HEK293 (cell line): ENCODE measurements at regions not wholly inside any gene's neighbourhood (a gene's known extent, or its start where the extent isn't known, plus 50 kb on each side); places are given as distances from the start of the nearest gene placed in this dataset.

Experiments used
- CTCF ChIA-PET: fragments of 350-600 bp; formaldehyde crosslinking; extraction: SDS; loops from one replicate; lab custom pipeline; 2021; ENCODE audit warnings: antibody characterized with exemption; lab: Yijun Ruan, JAX
- POLR2A ChIA-PET: fragments of 300-600 bp; formaldehyde crosslinking; extraction: SDS; loops from one replicate; lab custom pipeline; 2020; ENCODE audit warnings: antibody characterized with exemption, inconsistent platforms; lab: Yijun Ruan, JAX
- H3K27ac ChIP-seq: fragments of 200-500 bp; sonication (Bioruptor generic); 2 replicates; pipeline ENCODE4 v1.5.1; 2014; ENCODE audit warnings: low read depth, low read length, control low read depth, inconsistent platforms; ENCODE audit errors: extremely low read depth
- H3K36me3 ChIP-seq, 2 experiments: fragments of 200-500 bp in 1 of 2; sonication (Bioruptor generic) in 1 of 2; 1 replicate in 1 of 2; 2 replicates in 1 of 2; pipeline ENCODE4 v1.5.1; 2014 to 2017; ENCODE audit warnings: inconsistent platforms in 2 of 2, low read length in 2 of 2; ENCODE audit not compliant: control insufficient read depth in 2 of 2, insufficient read depth in 1 of 2
- H3K4me1 ChIP-seq: fragments of 200-500 bp; sonication (Bioruptor generic); 2 replicates; pipeline ENCODE4 v1.5.1; 2014; ENCODE audit warnings: mild to moderate bottlenecking, low read length, inconsistent platforms; ENCODE audit not compliant: control insufficient read depth, insufficient read depth
- H3K4me3 ChIP-seq: 2 replicates; pipeline ENCODE4 v1.5.1; 2011; ENCODE audit warnings: low read depth, mild to moderate bottlenecking, control low read depth, low read length, moderate library complexity
- H3K9me3 ChIP-seq: fragments of 200-500 bp; sonication (Bioruptor generic); 2 replicates; pipeline ENCODE4 v1.5.1; 2014; ENCODE audit warnings: low read depth, low read length, inconsistent platforms; ENCODE audit not compliant: control insufficient read depth, insufficient read depth
- GLIS1 ChIP-seq: fragments of 450-650 bp; formaldehyde crosslinking; IDR thresholded peaks from 2 replicates; pipeline ENCODE4 v1.5.1; 2016; ENCODE audit warnings: missing biosample characterization, missing genetic modification characterization
- HOXA7 ChIP-seq: sonication (generic); formaldehyde crosslinking; IDR thresholded peaks from 2 replicates; pipeline ENCODE4 v1.8.1; 2022; ENCODE audit warnings: missing genetic modification reagents, borderline replicate concordance
- PRDM6 ChIP-seq: fragments of 450-650 bp; formaldehyde crosslinking; IDR thresholded peaks from 2 replicates; pipeline ENCODE4 v1.5.1; 2017; ENCODE audit warnings: missing biosample characterization, missing genetic modification characterization
- REPIN1 ChIP-seq: fragments of 450-650 bp; formaldehyde crosslinking; IDR thresholded peaks from 2 replicates; pipeline ENCODE4 v1.5.1; 2017; ENCODE audit warnings: missing biosample characterization, missing genetic modification characterization, low read depth
- SETDB1 ChIP-seq: IDR thresholded peaks from one replicate; pipeline ENCODE4 v1.6.1; 2017; ENCODE audit warnings: mild to moderate bottlenecking, low read length, moderate library complexity, mixed read lengths; ENCODE audit not compliant: insufficient read length
- SP2 ChIP-seq: fragments of 450-650 bp; formaldehyde crosslinking; IDR thresholded peaks from 2 replicates; pipeline ENCODE4 v1.5.1; 2016; ENCODE audit warnings: missing biosample characterization, missing genetic modification characterization
- SP3 ChIP-seq: fragments of 450-650 bp; formaldehyde crosslinking; IDR thresholded peaks from 2 replicates; pipeline ENCODE4 v1.5.1; 2016; ENCODE audit warnings: missing biosample characterization, missing genetic modification characterization
- ZBTB11 ChIP-seq: fragments of 450-650 bp; formaldehyde crosslinking; conservative IDR thresholded peaks from 2 replicates; pipeline ENCODE4 v1.5.1; 2016; ENCODE audit warnings: low read depth, missing biosample characterization, missing genetic modification characterization
- ZBTB8A ChIP-seq: fragments of 450-650 bp; formaldehyde crosslinking; IDR thresholded peaks from 2 replicates; pipeline ENCODE4 v1.5.1; 2016; ENCODE audit warnings: missing biosample characterization, missing genetic modification characterization
- ZFHX2 ChIP-seq: fragments of 450-650 bp; formaldehyde crosslinking; conservative IDR thresholded peaks from 2 replicates; pipeline ENCODE4 v1.5.1; 2016; ENCODE audit warnings: missing biosample characterization, missing genetic modification characterization
- ZFP41 ChIP-seq: fragments of 450-650 bp; formaldehyde crosslinking; IDR thresholded peaks from 2 replicates; pipeline ENCODE4 v1.5.1; 2016; ENCODE audit warnings: missing biosample characterization, missing genetic modification characterization, borderline replicate concordance
- ZIC2 ChIP-seq: fragments of 450-650 bp; formaldehyde crosslinking; IDR thresholded peaks from 2 replicates; pipeline ENCODE4 v1.5.1; 2016; ENCODE audit warnings: missing biosample characterization, missing genetic modification characterization
- ZNF112 ChIP-seq: fragments of 450-650 bp; formaldehyde crosslinking; IDR thresholded peaks from 2 replicates; pipeline ENCODE4 v1.5.0; 2017; ENCODE audit warnings: missing biosample characterization, missing genetic modification characterization
- ZNF211 ChIP-seq: fragments of 450-650 bp; formaldehyde crosslinking; IDR thresholded peaks from 2 replicates; pipeline ENCODE4 v1.5.1; 2016; ENCODE audit warnings: low read depth, missing biosample characterization, missing genetic modification characterization
- ZNF221 ChIP-seq: fragments of 450-650 bp; formaldehyde crosslinking; IDR thresholded peaks from 2 replicates; pipeline ENCODE4 v1.5.1; 2017; ENCODE audit warnings: missing biosample characterization, missing genetic modification characterization, borderline replicate concordance
- ZNF23 ChIP-seq: fragments of 450-650 bp; formaldehyde crosslinking; IDR thresholded peaks from 2 replicates; pipeline ENCODE4 v1.5.1; 2016; ENCODE audit warnings: missing biosample characterization, missing genetic modification characterization, borderline replicate concordance
- ZNF248 ChIP-seq: fragments of 450-650 bp; formaldehyde crosslinking; IDR thresholded peaks from 2 replicates; pipeline ENCODE4 v1.5.1; 2017; ENCODE audit warnings: missing biosample characterization, missing genetic modification characterization
- ZNF266 ChIP-seq: fragments of 450-650 bp; formaldehyde crosslinking; IDR thresholded peaks from 2 replicates; pipeline ENCODE4 v1.5.1; 2016; ENCODE audit warnings: missing biosample characterization, missing genetic modification characterization, low read depth
- ZNF391 ChIP-seq: fragments of 450-650 bp; formaldehyde crosslinking; IDR thresholded peaks from 2 replicates; pipeline ENCODE4 v1.5.1; 2016; ENCODE audit warnings: low read depth, missing biosample characterization, missing genetic modification characterization, borderline replicate concordance
- ZNF514 ChIP-seq: fragments of 450-650 bp; formaldehyde crosslinking; IDR thresholded peaks from 2 replicates; pipeline ENCODE4 v1.5.1; 2016; ENCODE audit warnings: missing biosample characterization, missing genetic modification characterization
- ZNF518A ChIP-seq: fragments of 450-650 bp; formaldehyde crosslinking; conservative IDR thresholded peaks from 2 replicates; pipeline ENCODE4 v1.5.1; 2016; ENCODE audit warnings: low read depth, missing biosample characterization, missing genetic modification characterization
- ZNF521 ChIP-seq: fragments of 450-650 bp; formaldehyde crosslinking; IDR thresholded peaks from 2 replicates; pipeline ENCODE4 v1.5.1; 2017; ENCODE audit warnings: missing biosample characterization, mild to moderate bottlenecking, missing genetic modification characterization
- ZNF549 ChIP-seq: fragments of 450-650 bp; IDR thresholded peaks from 2 replicates; pipeline ENCODE4 v1.5.1; 2018; ENCODE audit warnings: missing biosample characterization, missing genetic modification characterization, mild to moderate bottlenecking, inconsistent platforms, moderate library complexity
- ZXDB ChIP-seq: fragments of 450-650 bp; formaldehyde crosslinking; IDR thresholded peaks from 2 replicates; pipeline ENCODE4 v1.5.1; 2016; ENCODE audit warnings: missing biosample characterization, missing genetic modification characterization

GRCh38 chr4:58953575-58953974 lies 1843.4 kb upstream of the IGFBP7 start:
- no peak for TF ChIP-seq ZNF549 (tag by site-specific recombination)
- TF ChIP-seq SP2 (tag by site-specific recombination): no peak
- no peak for TF ChIP-seq ZNF221 (tag by site-specific recombination)
- no peak for TF ChIP-seq ZFP41 (tag by site-specific recombination)
- TF ChIP-seq ZNF391 (tag by site-specific recombination): no peak
- no peak for TF ChIP-seq SETDB1
- no peak for TF ChIP-seq GLIS1 (tag by site-specific recombination)
- no peak for TF ChIP-seq SP3 (tag by site-specific recombination)
- TF ChIP-seq ZNF521 (tag by site-specific recombination): no peak
- no peak for TF ChIP-seq PRDM6 (tag by site-specific recombination)
- TF ChIP-seq ZBTB8A (tag by site-specific recombination): no peak
- TF ChIP-seq ZNF518A (tag by site-specific recombination): no peak
- Histone ChIP-seq H3K9me3 (no peaks in the 10 kb centered on the region), H3K4me1 (no peaks in the 10 kb centered on the region), H3K27ac (no peak overlapping the region), H3K36me3 (no peaks in the 10 kb centered on the region), H3K4me3 (no peak overlapping the region)
- ChIA-PET POLR2A (no interaction called here), CTCF (no interaction called here)

- Histone ChIP-seq H3K4me3 (no peak overlapping the region), H3K36me3 (no peaks in the 10 kb centered on the region)
- ChIA-PET CTCF (no interaction called here), POLR2A (no interaction called here)
- TF ChIP-seq ZXDB: no peak
- TF ChIP-seq SP2 (tag by site-specific recombination): no peak
- no peak for TF ChIP-seq ZNF23 (tag by site-specific recombination)
- TF ChIP-seq ZNF211 (tag by site-specific recombination): no peak
- TF ChIP-seq ZNF248 (tag by site-specific recombination): no peak
- TF ChIP-seq, all 188 proteins: peak for 0
- Histone ChIP-seq H3K4me1 (no peaks in the 10 kb centered on the region), H3K27ac (no peak overlapping the region), H3K9me3 (no peaks in the 10 kb centered on the region)
Measured at GRCh38 chr4:58957711-58958110, 1847.5 kb upstream of the IGFBP7 start.

GRCh38 chr4:58961283-58961682 lies 1851.1 kb upstream of the IGFBP7 start:
- ChIA-PET CTCF (no interaction called here), POLR2A (no interaction called here)
- Histone ChIP-seq H3K4me1 (no peaks in the 10 kb centered on the region), H3K4me3 (no peak overlapping the region), H3K27ac (no peak overlapping the region), H3K36me3 (no peaks in the 10 kb centered on the region), H3K9me3 (no peaks in the 10 kb centered on the region)
- TF ChIP-seq ZFHX2 (tag by site-specific recombination) (no peak), ZBTB11 (tag by site-specific recombination) (no peak), ZNF266 (tag by site-specific recombination) (no peak), REPIN1 (tag by site-specific recombination) (no peak), ZIC2 (no peak), ZNF112 (no peak), ZNF514 (tag by site-specific recombination) (no peak), HOXA7 (CRISPR knock-in tag) (no peak)
